ENCODE measurements at regions not wholly inside any gene's neighbourhood (a gene's known extent, or its start where the extent isn't known, plus 50 kb on each side); places are given as distances from the start of the nearest gene placed in this dataset.

DNA sequence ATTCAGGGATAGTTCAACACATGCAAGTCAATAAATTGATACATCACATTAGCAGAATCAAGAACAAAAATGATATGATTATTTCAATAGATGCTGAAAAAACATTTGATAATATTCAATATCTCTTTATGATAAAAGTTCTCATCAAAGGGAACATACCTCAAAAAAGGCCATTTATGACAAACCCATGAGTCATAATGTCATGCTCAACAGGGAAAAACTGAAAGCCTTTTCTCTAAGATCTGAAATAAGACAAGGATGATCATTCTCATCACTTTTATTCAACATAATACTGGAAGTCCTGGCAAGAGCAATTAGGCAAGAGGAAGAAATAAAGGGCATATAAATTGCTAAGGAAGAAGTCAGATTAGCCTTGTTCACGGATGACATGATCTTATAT, 54.1 kb upstream of the TMEM158 start:
- no peak overlapping the region for H2AK9ac ChIP-seq (replicated peaks; ENCODE audit: low read depth, low read length, poor library complexity)
- WGBS, 2 experiments (ENCODE audit: extremely low coverage in 2 of 2, insufficient read length in 1 of 2): no CpG with 5 or more reads among the region's 1 CpG
- H2BK20ac ChIP-seq (ENCODE audit: low read depth, low read length): no peak overlapping the region
- H3K9ac ChIP-seq (ENCODE audit: low read depth, low read length): no peak overlapping the region
- H3K23ac ChIP-seq (ENCODE audit: low read depth, low read length): no peak overlapping the region
- H4K5ac ChIP-seq (ENCODE audit: low read depth, low read length): no peak overlapping the region
- POLR2A ChIA-PET (ENCODE audit: unreplicated experiment): no interaction called here
- in situ Hi-C loops (cut with MboI; ENCODE audit: low sequenced_read_pairs) (no loop called here), intact Hi-C loops (cut with micrococcal nuclease) (no loop called here), dilution Hi-C loops (cut with HindIII; ENCODE audit: low sequenced_read_pairs, unreplicated experiment) (no loop called here)
- no peak overlapping the region for H3K56ac ChIP-seq (ENCODE audit: extremely low read depth, insufficient read depth, low read length)
- no peaks in the 10 kb centered on the region for H3K79me1 ChIP-seq (ENCODE audit: low read depth in 1 of 2, low read length in 2 of 2)
- no TSS peak for BruUV-seq (replicated peaks)
- no peak overlapping the region for H3K4ac ChIP-seq (ENCODE audit: low read depth, low read length)
- ATAC-seq (ENCODE audit: low read depth): no peak
- TF ChIP-seq POLR2A (IDR thresholded peaks at IDR 0.05; ENCODE audit: low read depth, low read length) (no peak), MAZ (IDR thresholded peaks at IDR 0.05; ENCODE audit: borderline replicate concordance, low read depth, low read length) (no peak), RCOR1 (IDR thresholded peaks at IDR 0.05; ENCODE audit: insufficient replicate concordance, low read length) (no peak), SMC3 (IDR thresholded peaks at IDR 0.05; ENCODE audit: low read depth, low read length) (no peak)
- CTCF ChIA-PET: no interaction called here
- H2AFZ ChIP-seq (replicated peaks; ENCODE audit: low read length, poor library complexity): no peak overlapping the region
- no peak overlapping the region for H4K8ac ChIP-seq (ENCODE audit: low read depth in 2 of 2, low read length in 2 of 2)
- H3K14ac ChIP-seq (replicated peaks; ENCODE audit: low read depth, low read length): no peak overlapping the region
- H3K4me1 ChIP-seq (ENCODE audit: control insufficient read depth, insufficient read depth, low read length): no peaks in the 10 kb centered on the region
- no peak overlapping the region for H2AK5ac ChIP-seq (ENCODE audit: low read depth, low read length)
- H4K91ac ChIP-seq (ENCODE audit: insufficient read depth, low read depth, low read length): no peak overlapping the region
- H3K4me2 ChIP-seq (ENCODE audit: low read depth, low read length): no peak overlapping the region
- H2BK5ac ChIP-seq (ENCODE audit: low read depth, low read length, poor library complexity, severe bottlenecking): no peak overlapping the region
- peaks cover 6% of the 10 kb centered on the region for H3K9me3 ChIP-seq (ENCODE audit: control insufficient read depth, insufficient read depth, low read length)
- H3K4me3 ChIP-seq (ENCODE audit: insufficient read depth, low read depth, low read length): no peak overlapping the region
- no peak overlapping the region for H3K27ac ChIP-seq (ENCODE audit: insufficient read depth, low read length)
- no peaks in the 10 kb centered on the region for H3K9me1 ChIP-seq (ENCODE audit: insufficient read depth, low read length)
- no peaks in the 10 kb centered on the region for H3K36me3 ChIP-seq (ENCODE audit: control insufficient read depth, insufficient read depth, low read length)
- no peaks in the 10 kb centered on the region for H4K20me1 ChIP-seq (ENCODE audit: insufficient read depth, low read length)
- H3K27me3 ChIP-seq (ENCODE audit: control insufficient read depth, insufficient read depth, low read length): peaks cover 9% of the 10 kb centered on the region; the same call in 1 of the 2 replicates
- no peak overlapping the region for H2BK15ac ChIP-seq (ENCODE audit: low read depth, low read length)
- no peak overlapping the region for H2BK120ac ChIP-seq (ENCODE audit: low read depth, low read length)
- H3K18ac ChIP-seq (ENCODE audit: low read depth, low read length): no peak overlapping the region
- no peak for DNase-seq
